Gastrocnemius medialis (tissue), 4 donors: ENCODE measurements at regions not wholly inside any gene's neighbourhood (a gene's known extent, or its start where the extent isn't known, plus 50 kb on each side); places are given as distances from the start of the nearest gene placed in this dataset.
"Not testable (repeated sequence)": the region's sequence is repeated elsewhere in the genome, so short reads cannot be mapped to it uniquely, and the experiment has no call there.

Source experiments
- ATAC-seq, 2 donors: fragments of 150-250 bp; one replicate each; pipeline ENCODE4 v1.9.1; 2016
- DNase-seq, 2 donors: peaks; one replicate each; pipeline ENCODE4 v3.0.0-alpha.2; 2019
- H3K27ac ChIP-seq, 4 donors: fragments of 200-600 bp; sonication (generic); 1 replicate in 1 of 4; 2 replicates in 3 of 4; pipeline ENCODE4 v1.5.1; 2016 to 2018; ENCODE audit warnings: mild to moderate bottlenecking in 2 of 4, moderate library complexity in 1 of 4
- H3K27me3 ChIP-seq, 3 donors: fragments of 200-600 bp; sonication (generic) in 2 of 3; 1 replicate in 1 of 3; 2 replicates in 2 of 3; pipeline versions ENCODE4 v1.5.1 to v1.6.0; 2016 to 2019; ENCODE audit warnings: mild to moderate bottlenecking in 1 of 3, moderate library complexity in 1 of 3
- H3K36me3 ChIP-seq, 2 donors: fragments of 200-600 bp; sonication (generic) in 1 of 2; one replicate each; pipeline ENCODE4 v1.5.1; 2017 to 2018
- H3K4me1 ChIP-seq, 2 donors: fragments of 200-600 bp; sonication (generic) in 1 of 2; one replicate each; pipeline ENCODE4 v1.5.1; 2016 to 2017; ENCODE audit warnings: mild to moderate bottlenecking in 2 of 2
- H3K4me3 ChIP-seq, 4 donors: fragments of 200-600 bp; sonication (generic) in 3 of 4; 1 replicate in 1 of 4; 2 replicates in 3 of 4; pipeline ENCODE4 v1.5.1; 2016 to 2019; ENCODE audit warnings: mild to moderate bottlenecking in 2 of 4
- H3K9me3 ChIP-seq, 3 donors: fragments of 200-600 bp; sonication (generic) in 2 of 3; 1 replicate in 1 of 3; 2 replicates in 2 of 3; pipeline ENCODE4 v1.5.1; 2016 to 2019
- in situ Hi-C, 4 donors: fragments of 200-750 bp; cut with MboI; loops; one replicate each; pipeline versions ENCODE4 v1.15.0 to v1.8.0; 2017; ENCODE audit warnings: low sequenced_read_pairs in 4 of 4
- intact Hi-C: fragments of 100-400 bp; cut with DNase I; formaldehyde crosslinking; loops from one replicate; pipeline ENCODE4 v1.15.1; 2023; ENCODE audit warnings: low total_unique reads

DNA sequence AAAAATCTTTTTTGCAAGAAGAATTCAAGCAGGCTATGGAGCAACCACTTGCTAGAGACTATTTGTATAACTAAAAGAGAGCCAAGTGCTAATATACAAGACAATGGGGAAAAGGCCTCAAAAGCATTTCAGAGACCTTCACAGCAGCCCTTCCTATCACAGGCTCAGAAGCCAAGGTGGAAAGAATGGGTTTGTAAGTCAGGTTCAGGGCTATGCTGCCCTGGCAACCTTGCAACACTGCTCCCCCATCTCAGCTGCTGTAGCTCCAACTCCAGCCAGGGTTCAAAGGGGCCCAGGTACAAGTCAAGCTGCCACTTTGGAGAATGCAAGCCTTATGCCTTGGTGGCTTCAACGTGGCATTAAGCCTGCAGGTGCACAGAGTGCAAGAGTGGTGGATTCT, 253.7 kb upstream of the C1QTNF3 start:
- H3K36me3 ChIP-seq, H3K27me3 ChIP-seq, DNase-seq, intact Hi-C loops, H3K9me3 ChIP-seq, H3K4me3 ChIP-seq, in situ Hi-C loops, ATAC-seq, H3K4me1 ChIP-seq, H3K27ac ChIP-seq: not testable (repeated sequence)

DNA sequence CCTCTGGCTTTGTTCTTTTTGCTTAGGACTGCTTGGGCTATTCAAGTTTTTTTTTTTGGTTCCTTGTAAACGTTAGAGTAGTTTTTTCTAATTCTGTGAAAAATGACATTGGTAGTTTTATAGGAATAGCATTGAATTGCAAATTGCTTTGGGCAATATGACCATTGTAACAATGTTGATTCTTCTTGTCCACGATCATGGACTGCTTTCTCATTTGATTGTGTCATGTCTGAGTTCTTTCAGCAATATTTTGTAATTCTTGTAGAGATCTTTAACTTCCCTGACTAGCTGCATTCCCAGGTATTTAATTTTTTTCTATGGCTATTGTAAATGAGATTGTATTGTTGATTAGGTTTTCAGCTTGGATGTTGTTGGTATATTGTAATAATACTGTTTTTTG, 286.2 kb upstream of the C1QTNF3 start:
- H3K36me3 ChIP-seq, H3K4me3 ChIP-seq, H3K9me3 ChIP-seq, in situ Hi-C loops, H3K27me3 ChIP-seq, H3K4me1 ChIP-seq, H3K27ac ChIP-seq, ATAC-seq, DNase-seq, intact Hi-C loops: not testable (repeated sequence)

DNA sequence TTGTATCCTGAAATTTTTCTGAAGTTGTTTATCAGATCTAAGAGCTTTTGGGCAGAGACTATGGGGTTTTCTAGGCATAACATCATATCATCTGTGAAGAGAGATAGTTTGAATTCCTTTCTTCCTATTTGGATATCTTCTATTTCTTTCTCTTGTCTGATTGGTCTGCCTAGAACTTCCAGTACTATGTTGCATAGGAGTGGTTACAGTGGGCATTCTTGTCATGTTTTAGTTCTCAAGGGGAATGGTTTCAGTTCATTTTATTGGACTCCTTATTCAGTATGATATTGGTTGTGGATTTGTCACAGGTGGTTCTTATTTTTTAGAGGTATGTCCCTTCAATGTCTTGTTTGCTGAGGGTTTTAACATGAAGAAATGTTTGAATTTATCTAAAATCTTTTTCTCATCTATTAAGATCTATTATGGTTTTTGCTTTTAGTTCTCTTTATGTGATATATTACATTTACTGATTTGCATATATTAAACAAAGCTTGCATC, 286.6 kb upstream of the C1QTNF3 start:
- H3K36me3 ChIP-seq, DNase-seq, ATAC-seq, H3K9me3 ChIP-seq, intact Hi-C loops, H3K4me3 ChIP-seq, H3K27ac ChIP-seq, H3K4me1 ChIP-seq, H3K27me3 ChIP-seq, in situ Hi-C loops: not testable (repeated sequence)

DNA sequence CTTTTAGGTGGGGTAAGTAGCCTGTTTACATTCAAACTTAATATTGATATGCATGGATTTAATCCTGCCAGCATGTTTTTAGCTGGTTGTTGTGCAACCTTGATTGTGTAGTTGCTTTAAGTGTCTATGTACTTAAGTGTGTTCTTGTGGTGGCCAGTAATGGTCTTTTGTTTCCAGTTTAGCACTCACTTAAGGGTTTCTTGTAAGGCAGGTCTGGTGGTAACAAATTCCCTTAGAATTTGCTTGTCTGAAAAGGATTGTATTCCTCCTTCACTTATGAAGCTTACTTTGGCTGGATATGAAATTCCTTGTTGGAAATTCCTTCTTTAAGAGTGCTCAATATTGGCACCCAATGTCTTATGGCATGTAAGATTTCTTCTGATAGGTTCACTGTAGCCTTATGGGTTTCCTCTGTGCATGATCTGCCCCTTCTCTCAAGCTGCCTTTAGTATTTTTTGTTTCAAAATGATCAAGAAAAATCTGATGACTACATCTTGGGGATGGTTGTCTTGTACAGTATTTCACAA, 289.0 kb upstream of the C1QTNF3 start:
- H3K27ac ChIP-seq, H3K4me3 ChIP-seq, in situ Hi-C loops: not testable (repeated sequence)

DNA sequence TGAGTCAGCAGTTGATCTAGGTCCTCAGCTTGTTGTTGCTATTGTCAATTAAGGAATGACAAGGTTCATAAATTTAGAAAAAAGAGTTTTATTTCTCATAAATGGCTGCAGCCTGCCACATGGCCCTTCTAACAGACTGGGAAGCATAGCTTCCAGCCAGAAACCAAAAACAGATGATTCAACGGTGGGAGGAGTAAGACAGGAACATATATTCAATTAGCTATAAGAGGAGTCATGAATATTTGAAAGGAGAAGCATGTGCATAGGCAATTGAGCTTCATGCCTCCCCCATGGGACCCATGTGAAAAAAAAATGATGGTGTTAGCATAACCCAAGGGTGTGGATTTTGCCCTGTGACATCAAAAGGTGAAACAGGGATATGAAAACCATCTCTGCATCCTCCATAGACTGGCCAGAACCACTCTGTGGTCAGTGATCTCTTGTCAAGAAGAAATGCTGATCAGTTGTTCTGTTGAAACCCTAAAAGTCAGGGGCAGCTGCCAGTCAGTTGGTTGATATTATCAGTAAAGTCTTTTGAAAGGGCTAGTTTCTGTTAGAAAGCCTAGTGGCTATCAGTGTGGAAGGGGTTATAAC, 296.5 kb upstream of the C1QTNF3 start:
- H3K4me1 ChIP-seq, H3K27me3 ChIP-seq, H3K36me3 ChIP-seq, ATAC-seq, DNase-seq, H3K9me3 ChIP-seq, H3K27ac ChIP-seq, intact Hi-C loops, H3K4me3 ChIP-seq, in situ Hi-C loops: not testable (repeated sequence)

More for the DNA sequence above, 289.0 kb upstream of the C1QTNF3 start:
- intact Hi-C loops, ATAC-seq, DNase-seq, H3K9me3 ChIP-seq, H3K36me3 ChIP-seq, H3K27me3 ChIP-seq, H3K4me1 ChIP-seq: not testable (repeated sequence)

DNA sequence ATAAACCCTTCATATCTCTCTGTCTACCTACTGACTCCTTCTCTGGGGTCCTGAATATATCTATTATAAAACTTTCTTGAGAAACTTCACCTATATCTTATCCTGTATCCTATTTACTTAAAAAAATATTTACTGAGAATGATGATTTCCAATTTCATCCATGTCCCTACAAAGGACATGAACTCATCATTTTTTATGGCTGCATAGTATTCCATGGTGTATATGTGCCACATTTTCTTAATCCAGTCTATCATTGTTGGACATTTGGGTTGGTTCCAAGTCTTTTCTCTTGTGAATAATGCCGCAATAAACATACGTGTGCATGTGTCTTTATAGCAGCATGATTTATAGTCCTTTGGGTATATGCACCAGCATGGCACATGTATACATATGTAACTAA, 301.7 kb upstream of the RAI14 start:
- H3K4me1 ChIP-seq, H3K4me3 ChIP-seq, DNase-seq, H3K9me3 ChIP-seq, ATAC-seq, H3K27me3 ChIP-seq, intact Hi-C loops, in situ Hi-C loops, H3K27ac ChIP-seq, H3K36me3 ChIP-seq: not testable (repeated sequence)

DNA sequence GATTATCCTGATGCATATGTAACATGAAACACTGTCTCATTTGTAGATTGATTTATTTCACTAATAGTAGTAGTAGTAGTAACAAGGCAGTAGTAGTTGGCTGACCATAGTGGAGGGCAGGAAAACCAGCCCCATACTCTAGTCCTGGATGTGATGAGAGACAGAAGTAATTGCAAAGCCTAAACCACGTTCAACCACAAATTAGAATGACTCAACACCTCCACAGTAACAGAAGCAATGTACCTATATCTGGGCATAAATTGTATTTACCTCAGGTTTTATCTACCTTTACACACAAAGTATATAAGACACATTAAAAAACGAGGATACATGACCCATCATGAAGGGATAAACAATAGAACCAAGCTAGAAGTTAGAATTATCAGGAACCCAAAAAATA, 284.7 kb upstream of the RAI14 start:
- H3K27ac ChIP-seq, H3K4me3 ChIP-seq, H3K36me3 ChIP-seq, in situ Hi-C loops, DNase-seq, intact Hi-C loops, H3K9me3 ChIP-seq, H3K4me1 ChIP-seq, H3K27me3 ChIP-seq, ATAC-seq: not testable (repeated sequence)

DNA sequence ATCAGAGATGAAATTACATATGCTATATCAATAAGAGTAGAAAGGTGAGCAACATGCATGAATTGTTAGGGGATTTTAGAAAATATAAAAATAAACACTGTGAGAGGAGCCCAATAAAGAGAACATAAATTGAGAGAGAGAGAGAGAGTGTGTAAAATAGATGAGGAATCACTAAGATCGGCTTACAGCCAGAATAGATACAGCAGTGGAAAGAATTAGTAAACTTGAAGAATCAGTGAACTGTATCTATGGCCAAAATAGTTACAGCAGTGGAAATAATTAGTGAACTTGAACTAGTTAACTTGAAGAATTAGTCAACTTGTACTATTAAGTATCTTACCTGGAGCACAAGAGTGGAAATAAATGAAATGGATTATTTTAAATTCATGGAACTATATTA, 284.3 kb upstream of the RAI14 start:
- H3K4me3 ChIP-seq, ATAC-seq, H3K4me1 ChIP-seq, DNase-seq, in situ Hi-C loops, H3K9me3 ChIP-seq, H3K36me3 ChIP-seq, H3K27ac ChIP-seq, H3K27me3 ChIP-seq, intact Hi-C loops: not testable (repeated sequence)

DNA sequence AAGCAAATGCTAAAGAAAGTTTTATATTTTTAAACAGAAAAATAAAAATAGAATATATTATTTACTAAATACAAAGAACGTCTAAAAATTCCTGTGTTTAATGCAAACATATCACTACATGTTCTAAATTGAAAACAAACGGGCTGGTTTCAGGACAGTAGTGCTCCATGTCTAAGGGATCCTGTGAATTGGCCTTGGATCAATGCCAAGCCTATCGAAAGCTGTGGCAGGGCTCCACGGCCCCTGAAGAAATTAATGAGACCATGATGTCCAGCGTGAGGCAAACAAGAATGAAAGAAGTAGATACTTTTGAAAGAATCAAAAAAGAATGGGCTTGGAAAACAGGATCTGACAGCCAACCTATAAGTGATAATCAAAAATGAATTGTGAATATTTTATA, 283.4 kb upstream of the RAI14 start:
- H3K27me3 ChIP-seq, ATAC-seq, in situ Hi-C loops, H3K27ac ChIP-seq, H3K36me3 ChIP-seq, DNase-seq, H3K4me1 ChIP-seq, H3K4me3 ChIP-seq, H3K9me3 ChIP-seq, intact Hi-C loops: not testable (repeated sequence)

DNA sequence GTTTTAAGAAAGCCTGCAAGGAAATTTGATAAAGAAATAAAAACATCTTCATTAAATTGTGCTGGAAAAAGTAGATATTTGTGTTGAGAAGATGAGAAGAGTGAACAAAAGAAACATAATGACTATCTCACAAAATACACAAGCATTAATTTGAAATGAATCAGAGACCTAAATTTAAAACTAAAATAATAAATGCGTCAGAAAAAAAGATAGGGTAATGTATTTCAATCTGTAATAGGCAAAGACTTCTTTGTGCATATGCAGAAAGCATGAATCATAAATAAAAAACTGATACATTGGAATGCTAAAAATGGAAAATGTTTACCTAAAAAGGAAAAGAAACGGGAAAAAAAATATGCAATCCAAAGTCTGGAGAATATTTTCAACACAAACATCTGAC, 278.5 kb upstream of the RAI14 start:
- H3K36me3 ChIP-seq, DNase-seq, H3K27ac ChIP-seq, H3K4me3 ChIP-seq, H3K9me3 ChIP-seq, H3K4me1 ChIP-seq, intact Hi-C loops, in situ Hi-C loops, H3K27me3 ChIP-seq, ATAC-seq: not testable (repeated sequence)

DNA sequence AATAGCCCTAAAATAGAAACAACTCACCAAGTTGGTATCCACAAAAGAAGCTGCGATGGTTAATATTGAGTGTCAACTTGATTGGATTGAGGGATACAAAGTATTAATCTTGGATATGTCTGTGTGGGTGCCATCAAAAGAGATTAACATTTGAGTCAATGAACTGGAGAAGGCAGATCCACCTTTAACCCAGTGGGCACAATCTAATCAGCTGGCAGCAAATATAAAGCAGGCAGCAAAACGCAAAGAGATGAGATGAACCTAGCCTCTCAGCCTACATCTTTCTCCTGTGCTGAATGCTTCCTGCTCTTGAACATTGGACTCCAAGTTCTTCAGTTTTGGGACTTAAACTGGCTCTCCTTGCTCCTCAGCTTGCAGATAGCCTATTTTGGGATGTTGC, 277.6 kb upstream of the RAI14 start:
- DNase-seq, ATAC-seq, H3K27ac ChIP-seq, H3K27me3 ChIP-seq, H3K4me3 ChIP-seq, in situ Hi-C loops, H3K36me3 ChIP-seq, H3K9me3 ChIP-seq, intact Hi-C loops, H3K4me1 ChIP-seq: not testable (repeated sequence)

DNA sequence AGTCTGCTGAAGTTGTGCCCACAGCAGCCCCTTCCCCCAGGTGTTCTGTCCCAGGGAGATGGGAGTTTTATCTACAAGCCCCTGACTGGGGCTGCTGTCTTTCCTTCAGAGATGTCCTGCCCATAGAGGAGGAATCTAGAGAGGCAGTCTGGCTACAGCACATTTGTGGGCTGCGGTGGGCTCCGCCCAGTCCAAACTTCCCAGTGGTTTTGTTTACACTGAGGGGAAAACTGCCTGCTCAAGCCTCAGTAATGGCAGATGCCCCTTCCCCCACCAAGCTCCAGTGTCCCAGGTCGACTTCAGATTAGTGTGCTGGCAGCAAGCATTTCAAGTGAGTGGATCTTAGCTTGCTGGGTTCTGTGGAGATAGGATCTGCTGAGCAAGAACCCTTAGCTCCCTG, 267.4 kb upstream of the RAI14 start:
- H3K4me3 ChIP-seq, H3K4me1 ChIP-seq, in situ Hi-C loops, DNase-seq, H3K27me3 ChIP-seq, H3K9me3 ChIP-seq, H3K36me3 ChIP-seq, H3K27ac ChIP-seq, ATAC-seq, intact Hi-C loops: not testable (repeated sequence)
